GM19240 (cell line): ENCODE measurements at regions not wholly inside any gene's neighbourhood (a gene's known extent, or its start where the extent isn't known, plus 50 kb on each side); places are given as distances from the start of the nearest gene placed in this dataset.
A peak's percentile ranks its signal among the peaks of the same experiment; 100 is the strongest.

Experiments
- DNase-seq: peaks from one replicate; pipeline ENCODE4 v3.0.0; 2011; ENCODE audit warnings: low spot score; ENCODE audit not compliant: insufficient read length

DNA sequence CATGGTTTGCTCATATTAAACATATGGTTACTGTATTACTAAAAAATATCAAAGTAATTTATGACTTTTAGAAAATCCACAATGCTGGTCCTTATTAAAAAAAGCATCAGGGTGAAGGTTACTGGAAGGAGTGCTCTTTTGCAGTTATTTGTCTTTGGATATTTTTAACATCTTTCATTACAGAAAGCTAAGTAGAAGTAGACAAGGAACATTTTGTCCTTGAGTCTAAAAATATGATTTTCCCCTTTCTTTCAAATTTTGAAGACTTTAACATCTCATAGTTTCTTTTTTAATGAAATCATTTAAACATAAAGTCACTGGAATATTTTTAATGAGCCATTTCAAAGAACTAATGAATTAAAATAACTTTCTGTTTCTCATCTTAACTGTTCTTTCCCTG is 110.1 kb upstream of the TNS3 start:
- no peak for DNase-seq

DNA sequence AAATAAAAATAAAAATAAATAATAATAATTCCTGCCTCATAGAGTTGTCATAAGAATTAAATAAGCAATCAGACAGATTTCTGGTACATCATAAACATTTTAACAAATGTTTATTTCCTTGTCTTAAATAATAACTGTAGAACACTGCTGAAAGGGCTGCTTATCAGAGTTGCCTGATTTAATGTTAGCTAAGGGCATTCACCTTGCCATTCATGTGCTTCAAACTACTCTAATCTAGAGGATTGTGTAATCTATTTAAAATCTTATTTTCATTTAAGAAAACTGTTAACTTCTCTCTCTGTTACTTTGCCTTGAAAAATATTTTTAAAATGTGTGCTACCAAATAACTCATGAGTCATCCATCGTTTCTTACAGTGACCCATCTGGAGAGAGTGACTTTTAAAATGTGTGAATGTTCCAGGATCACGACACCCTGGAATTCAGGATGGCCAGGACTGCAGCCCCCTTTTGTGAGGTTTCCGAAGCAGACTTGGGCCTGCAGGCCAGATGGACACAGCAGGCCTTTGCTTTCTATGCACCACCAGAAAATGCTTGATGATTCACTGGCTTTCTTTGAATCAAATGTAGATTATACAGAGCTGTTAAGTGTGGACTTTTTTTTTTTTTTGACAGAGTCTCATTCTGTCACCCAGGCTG is 109.1 kb upstream of the TNS3 start:
- DNase-seq = no peak

DNA sequence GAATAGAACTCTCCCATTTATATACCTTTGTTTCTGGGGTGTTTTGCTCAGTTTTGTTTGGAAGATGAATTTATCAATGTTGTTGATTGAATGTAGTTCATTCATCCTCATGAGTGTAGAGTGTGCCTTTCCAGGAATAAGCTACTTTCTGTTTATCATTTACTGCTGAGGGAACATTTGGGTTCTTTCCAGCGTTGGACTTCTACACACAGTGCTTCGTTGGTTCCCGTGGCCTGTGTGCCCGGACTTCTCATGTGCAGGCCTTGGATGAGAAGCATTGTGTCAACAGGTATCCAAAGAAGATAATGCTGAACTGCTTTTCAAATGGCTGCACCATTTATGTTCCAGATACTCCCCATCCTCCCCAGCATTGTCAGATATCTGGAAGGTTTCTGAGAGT is 107.6 kb upstream of the TNS3 start:
- no peak for DNase-seq

DNA sequence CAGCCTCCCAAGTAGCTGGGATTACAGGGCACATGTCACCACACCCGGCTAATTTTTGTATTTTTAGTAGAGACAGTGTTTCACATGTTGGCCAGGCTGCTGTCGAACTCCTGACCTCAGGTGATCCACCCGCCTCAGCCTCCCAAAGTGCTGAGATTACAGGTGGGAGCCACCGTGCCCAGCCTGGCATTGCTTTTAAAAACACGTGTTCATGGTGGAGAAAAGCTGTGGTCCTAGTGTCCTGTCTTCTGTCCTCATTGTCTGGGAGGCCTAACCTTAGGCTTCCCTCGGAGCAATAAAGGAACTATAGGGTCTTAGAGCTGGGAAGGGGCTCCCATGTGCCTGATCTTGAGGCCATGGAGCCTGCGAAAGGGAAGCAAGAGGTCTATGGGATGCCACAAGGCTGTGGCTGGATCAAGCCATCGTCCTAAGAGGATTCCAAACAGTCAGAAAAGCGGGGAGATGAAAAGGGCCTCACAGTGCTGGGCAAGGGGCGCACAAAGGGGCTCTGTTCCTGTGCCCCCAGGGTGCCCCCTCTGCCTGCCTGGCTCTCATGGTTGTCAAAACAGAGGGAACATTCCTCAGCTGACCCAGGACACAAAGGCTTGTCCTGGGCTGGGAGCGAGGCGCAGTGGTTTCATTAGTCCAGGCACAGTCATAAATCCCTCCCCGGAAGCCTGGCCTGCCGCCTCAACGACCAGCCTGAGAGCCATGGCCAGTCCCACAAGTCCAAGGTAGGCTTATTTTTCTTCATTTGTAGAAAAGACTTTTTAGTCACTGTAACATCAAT is 106.6 kb upstream of the TNS3 start:
- DNase-seq = no peak

DNA sequence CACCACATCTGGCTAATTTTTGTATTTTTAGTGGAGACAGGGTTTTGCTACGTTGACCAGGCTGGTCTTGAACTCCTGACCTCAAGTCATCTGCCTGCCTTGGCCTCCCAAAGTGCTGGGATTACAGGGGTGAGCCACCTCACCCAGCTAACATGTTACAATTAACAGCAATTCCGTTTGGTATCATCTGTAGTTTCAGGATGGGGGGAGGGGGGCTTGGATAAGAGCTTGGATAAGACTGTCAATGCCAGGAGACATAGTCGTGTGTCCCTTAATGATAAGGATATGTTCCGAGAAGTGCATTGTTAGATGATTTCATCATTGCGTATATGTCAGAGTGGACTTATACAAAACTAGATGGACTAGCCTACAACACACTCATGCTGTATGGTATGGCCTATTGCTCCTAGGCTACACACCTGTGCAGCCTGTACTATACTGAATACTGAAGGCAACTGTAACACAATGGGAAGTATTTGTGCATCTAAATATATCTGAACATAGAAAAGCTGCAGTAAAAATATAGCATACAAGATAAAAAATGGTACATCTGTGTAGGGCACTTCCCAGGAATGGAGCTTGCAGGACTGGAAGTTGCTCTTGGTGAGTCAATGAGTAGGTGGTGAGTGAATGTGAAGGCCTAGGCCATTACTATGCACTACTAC is 103.9 kb upstream of the TNS3 start:
- no peak for DNase-seq

DNA sequence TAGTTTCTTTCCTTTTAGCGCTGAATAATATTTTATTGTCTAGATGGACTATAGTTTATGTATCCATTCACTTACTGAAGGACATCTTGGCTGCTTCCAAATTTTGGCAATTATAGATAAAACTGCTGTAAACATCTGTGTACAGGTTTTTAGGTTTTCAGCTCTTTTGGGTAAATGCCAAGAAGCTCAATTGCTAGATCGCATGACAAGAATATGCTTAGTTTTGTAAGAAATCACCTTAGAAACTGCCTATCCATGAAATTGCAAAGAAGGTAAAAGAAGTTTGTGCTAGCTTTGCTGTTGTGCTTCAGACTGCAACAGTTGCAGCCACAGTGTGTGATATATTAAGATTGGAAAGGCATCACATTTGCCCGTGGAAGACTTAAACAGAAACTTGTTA is 103.2 kb upstream of the TNS3 start:
- DNase-seq = no peak

DNA sequence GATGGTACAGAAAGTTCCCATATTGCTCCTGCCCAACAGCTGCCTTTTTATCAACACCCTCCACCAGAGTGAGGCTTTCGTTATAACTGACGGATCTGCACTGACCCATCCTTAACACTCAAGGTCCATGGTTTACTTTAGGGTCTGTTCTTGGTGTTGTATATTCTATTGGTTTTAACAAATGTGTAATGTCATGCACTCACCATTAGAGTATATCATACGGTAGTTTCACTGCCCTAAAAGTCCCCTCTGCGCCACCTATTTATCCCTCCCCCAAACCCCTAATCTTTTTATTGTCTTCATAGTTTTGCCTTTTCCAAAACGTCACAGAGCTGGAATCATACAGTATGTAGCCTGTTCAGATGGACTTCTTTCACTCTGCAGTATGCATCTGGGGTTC is 102.8 kb upstream of the TNS3 start:
- no peak for DNase-seq

DNA sequence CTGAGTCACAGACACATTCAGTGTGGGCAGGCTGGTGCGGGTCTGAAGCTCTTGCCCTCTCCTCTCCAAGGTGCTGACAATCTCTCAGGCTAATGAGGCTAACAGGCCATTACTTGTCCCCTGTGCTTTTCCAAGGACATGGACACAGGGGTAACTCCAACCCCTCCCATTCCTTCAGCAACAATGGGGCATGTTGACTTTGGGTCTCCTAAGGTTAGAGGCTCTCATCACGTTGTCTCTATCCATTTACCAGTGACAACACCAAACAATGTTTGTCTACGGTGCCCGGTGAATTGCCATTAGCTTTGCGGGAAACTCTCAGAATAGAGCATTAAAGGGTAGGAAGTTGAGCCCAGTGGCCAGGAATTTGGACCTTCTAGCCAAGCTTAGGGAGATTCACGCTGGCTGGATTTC is 101.6 kb upstream of the TNS3 start:
- no peak for DNase-seq

DNA sequence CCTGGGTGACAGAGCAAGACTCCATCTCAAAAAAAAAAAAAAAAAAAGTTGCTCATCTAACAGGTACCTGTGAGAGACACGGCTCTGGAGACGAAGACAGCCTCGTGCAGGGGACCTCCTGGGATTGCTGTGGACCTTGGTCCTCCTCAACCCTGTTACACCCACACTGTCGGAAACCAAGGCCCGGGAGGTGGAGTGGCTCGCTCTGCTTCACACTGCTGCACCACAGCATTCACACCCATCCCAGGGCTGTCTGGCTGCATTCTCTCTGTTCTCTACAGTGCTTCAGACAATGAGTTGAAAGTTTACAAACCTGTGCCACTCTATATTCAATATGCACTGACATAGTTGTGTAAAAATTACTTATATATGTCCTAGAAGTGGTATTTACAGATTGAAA is 101.0 kb upstream of the TNS3 start:
- no peak for DNase-seq

DNA sequence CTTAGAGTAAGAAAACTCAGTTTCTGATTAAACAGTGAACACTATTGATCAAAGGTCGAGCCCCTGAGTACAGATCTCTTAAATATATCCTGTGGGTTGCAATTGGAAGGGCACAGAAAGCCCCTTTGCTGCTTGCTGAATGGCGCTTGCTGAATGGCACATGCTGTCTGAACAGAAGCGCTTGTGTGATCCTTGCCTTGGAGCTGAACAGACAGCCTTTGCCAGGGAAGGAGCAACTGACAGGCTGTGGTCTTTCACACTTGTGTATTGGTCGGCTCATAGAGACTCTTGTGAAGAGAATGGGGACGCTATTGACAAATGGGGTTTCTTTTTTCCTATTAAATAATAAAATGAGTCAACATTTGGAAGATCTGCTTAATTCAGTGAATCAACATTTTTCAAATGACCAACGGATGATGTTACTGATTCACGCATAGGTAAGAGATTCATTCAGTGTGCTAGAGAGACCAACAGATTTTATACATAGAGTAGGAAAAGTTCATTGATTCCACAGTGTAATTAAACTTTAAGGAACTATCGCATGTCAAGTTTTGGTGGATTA is 99.4 kb upstream of the TNS3 start:
- DNase-seq = no peak

DNA sequence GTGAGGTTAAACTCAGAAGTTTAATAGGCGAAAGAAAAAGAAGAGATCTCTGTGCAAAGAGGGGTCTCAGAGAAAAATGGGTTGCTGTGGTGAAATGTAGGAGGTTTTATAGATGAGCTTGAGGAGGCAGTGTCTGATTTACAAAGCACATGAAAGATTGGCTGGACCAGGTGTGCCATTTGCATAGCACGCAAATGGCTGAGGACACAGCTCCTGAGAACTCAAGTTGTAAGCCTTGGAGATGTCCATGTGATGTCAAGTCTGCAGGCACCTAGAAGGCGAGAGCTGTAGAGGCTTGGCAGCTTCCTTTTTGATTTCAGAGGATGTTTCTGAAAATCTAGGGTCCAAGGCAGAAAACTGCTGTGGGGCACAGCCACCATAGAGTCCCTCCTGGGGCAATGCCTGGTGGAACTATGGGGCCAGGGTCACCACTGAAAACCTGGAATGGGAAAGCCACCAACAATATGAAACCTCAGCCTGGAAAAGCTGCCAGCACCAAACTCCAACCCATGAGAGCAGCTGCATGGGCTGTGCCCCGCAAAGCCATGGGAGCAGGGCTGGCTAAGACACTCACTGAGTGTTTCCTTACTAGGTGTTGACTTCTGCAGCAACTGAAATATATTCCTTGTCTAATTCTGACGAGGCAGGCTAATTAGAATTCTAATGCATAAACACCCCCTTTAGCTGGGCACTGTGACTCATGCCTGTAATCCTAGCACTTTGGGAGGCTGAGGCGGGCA is 96.9 kb upstream of the TNS3 start:
- no peak for DNase-seq

DNA sequence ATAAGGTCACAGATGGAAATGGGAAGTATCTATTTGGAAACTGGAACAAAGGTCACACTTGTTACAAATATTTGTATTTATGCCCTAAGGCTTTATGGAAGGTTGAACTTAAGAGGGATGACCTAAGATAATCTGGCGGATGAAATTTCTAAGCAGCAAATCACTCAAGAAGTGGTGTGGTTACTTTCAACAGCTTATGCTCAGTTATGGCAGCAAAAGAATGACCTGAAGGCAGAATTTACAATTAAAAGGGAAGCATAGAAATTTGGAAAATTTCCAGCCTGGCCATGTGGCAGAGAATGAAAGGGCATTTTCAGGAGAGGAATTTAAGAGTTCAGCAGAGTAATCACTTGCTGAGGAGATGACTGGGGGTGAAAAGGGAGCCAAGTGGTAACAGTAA is 95.8 kb upstream of the TNS3 start:
- DNase-seq = no peak

DNA sequence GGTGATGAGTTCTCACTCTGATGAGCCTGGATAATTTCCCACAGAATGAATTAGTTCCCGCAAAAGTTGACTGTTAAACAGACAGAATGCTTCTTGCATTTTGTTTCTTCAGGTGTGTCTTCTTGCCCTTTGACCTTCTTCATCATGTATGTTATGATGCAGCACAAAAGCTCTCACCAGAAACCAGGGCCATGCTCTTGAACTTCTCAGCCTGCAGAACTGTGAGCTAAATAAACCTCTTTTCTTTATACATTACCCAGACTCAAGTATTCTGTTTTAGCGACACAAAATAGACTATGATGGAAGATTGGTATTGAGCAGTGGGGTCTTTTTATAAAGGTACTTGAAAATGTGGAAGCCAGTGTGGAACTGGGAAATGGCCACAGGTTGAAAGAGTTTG is 95.2 kb upstream of the TNS3 start:
- DNase-seq = no peak

DNA sequence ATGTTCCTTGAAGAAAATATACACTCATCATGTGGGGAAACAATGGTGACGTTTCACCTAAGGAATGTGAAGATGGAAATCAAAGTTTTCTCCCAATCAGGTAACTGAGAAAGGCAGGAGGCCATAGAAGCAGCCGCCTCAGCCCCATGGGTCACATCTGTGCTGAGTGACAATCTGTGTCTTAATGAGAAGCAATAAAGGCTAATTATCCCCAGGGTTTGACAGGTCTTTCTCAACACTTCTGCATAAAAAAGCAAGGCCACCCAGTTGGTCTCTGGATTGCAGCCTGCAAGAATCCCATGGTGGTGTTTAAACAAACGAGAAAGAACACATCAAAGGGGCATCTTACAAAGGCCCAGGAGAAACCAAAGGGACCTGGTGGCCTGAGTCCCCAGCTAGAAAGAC is 91.1 kb upstream of the TNS3 start:
- DNase-seq = no peak

DNA sequence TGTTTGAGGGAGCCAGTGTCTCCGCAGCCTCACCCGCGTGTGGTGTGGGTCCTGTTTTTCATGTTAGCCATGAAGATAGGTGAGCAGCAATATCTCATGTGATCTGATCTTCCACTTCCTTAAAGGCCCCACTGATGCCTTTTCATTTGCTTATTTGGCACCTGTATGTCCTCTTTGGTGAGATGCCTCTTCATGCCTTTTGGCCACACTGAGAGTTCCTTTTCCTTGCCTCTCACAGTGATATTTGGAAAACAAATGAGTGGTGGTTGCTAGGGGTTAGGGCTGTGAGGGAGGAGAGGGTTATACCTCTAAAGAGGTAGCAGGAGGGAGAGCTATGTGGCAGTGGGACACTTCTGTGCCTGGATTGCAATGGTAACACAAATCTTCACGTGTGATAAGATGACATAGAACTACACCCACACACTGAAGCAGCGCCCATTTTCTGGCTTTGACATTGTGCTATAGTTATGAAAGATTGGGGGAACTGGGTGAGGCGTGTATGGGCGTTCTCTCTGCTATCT is 90.4 kb upstream of the TNS3 start:
- no peak for DNase-seq

DNA sequence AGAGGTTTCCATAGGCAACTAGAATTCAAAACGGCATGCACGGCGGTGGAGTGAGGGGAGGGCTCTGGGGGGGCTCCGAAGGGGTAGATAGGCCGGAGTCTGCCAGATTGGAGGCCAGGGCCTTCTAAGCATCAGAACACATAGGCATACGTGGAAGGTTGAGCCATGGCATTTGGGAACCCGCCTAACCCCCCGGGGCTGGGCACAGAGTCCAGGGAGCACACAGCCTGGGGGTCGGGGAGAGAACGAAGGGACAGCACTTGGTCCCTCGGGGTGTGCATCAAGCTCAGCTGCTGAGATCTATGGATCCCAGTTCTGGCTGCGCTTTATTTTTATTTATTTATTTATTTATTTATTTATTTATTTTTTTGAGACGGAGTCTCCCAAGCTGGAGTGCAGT is 89.4 kb upstream of the TNS3 start:
- DNase-seq = no peak

DNA sequence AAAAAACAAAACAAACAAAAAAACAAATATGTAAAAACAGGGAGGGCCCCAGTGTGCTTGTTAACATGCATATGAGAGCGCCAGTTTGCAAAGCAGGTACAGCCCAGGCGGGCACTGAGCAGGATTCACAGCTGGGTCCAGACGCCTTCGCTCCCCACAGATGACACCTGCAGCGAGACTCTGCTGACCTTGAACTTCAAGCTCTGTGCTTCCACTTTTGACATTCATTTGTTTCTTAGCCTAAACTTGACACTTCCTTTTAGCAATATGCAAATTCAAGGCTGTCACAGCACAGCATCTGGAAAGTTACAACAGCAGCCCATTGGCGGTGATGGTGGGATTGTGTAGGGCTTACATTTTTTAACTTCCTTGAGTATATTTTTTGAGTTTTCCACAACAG is 88.8 kb upstream of the TNS3 start:
- DNase-seq = peak; percentile 51

DNA sequence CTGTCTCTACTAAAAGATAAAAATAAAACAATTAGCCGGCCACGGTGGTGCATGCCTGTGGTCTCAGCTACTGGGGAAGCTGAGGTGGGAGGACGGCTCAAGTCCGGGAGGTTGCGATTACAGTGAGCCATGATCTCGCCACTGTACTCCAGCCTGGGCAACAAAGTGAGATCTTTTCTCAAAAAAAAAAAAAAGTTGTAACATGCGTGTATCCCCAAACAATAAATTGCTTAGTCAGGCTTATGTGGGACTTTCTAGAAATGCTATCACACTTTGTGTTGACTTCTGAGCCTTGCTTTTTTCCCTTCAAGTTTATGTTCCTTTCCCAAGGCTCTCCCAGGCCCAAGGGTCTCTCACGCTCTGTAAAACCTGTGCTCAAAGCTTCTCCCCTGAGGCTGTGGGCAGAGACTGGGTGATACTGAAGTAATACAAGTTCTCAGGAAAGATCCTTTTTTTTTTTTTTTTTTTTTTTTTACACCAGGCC is 88.0 kb upstream of the TNS3 start:
- no peak for DNase-seq

DNA sequence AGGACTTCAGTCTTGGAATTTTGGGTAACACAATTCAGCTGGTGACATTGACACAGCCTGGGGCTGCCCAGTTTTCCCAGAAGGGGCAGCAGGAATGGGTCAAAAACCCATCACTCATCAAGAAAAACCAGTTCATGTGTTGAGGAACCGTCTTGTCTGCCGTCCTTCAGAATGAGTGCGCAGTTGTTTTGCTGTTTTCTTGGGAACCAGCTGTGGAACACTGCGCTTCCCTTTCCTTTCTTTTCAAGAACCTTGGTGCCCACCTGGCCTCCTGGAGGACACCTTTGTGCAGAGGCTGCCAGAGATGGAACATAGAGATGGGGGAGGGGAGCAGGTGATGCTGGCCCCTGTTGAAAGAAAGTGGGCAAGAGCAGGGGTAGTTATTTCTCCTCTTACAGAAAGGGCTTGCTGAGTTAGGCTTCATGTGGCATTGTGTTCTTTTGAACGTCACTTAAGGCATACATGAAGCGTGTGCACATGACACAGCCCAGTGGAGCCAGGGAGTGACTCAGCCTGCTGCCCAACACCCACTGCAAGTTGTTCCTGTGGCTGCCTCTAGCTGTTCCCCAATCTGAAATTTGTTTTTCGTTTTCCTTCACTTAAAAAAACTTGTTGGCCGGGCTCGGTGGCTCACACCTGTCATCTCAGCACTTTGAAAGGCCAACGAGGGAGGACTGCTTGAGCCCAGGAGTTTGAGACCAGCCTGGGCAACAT is 87.4 kb upstream of the TNS3 start:
- peak; percentile 60 for DNase-seq

DNA sequence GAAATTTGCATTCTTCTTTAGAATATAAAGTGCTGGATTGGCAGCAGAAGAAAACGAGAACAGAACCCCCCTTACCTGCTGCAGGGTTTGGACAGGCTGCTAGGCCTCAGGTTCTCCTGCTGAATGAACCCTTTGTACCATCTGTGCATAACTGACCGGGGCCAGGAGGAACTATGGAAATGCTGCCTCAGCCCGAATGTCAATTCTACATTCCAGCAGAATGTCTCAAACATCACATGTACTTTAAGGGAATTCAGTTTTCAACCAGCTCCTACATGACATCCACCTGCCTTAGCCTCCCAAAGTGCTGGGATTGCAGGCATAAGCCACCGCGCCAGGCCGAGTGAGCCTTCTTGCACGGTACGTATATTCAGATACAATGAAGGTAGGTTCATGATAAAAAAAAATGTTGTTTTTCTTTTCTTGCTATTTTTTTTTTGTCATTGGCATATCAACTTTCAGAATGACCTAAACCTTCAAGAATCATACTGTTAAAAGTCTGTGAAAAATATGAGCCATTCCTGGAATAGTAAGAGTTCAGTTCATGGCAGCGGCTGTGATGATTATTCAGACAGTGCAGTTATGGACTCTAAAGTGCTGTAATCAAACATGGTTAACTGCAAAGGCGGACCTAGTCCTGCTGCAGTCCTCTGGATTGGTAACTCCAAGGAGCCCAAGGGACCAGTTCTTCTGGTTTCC is 84.4 kb upstream of the TNS3 start:
- DNase-seq = no peak
